ENCODE measurements at regions not wholly inside any gene's neighbourhood (a gene's known extent, or its start where the extent isn't known, plus 50 kb on each side); places are given as distances from the start of the nearest gene placed in this dataset.

DNA sequence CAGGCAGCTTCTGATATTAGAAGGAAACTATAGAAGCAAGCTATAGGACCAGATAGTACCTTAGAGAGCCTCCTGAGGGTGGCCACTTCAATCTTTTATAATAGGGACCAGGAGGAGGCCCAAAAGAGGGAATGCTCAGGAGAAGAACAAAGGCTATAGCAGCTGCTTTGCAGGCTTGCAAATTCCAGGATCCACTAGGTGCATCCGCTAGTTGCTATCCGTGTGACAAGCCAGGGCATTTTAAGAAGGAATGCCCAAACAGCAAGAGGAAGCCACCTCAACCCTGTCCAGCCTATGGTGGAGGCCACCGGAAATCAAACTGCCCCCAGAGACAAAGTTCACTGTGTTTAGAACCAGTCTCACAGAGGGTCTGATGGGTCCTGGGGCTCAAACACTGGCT is 192.6 kb upstream of the KIF2B start:
- TF ChIP-seq, protein P1, sequence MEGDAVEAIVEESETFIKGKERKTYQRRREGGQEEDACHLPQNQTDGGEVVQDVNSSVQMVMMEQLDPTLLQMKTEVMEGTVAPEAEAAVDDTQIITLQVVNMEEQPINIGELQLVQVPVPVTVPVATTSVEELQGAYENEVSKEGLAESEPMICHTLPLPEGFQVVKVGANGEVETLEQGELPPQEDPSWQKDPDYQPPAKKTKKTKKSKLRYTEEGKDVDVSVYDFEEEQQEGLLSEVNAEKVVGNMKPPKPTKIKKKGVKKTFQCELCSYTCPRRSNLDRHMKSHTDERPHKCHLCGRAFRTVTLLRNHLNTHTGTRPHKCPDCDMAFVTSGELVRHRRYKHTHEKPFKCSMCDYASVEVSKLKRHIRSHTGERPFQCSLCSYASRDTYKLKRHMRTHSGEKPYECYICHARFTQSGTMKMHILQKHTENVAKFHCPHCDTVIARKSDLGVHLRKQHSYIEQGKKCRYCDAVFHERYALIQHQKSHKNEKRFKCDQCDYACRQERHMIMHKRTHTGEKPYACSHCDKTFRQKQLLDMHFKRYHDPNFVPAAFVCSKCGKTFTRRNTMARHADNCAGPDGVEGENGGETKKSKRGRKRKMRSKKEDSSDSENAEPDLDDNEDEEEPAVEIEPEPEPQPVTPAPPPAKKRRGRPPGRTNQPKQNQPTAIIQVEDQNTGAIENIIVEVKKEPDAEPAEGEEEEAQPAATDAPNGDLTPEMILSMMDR (optimal IDR thresholded peaks at IDR 0.05 in 1 of 3, IDR thresholded peaks at IDR 0.05 in 1 of 3, conservative IDR thresholded peaks at IDR 0.05 in 1 of 3; ENCODE audit: extremely low read depth in 1 of 3, insufficient read depth in 2 of 3, low read length in 3 of 3): no peak
- TF ChIP-seq EZH2 (IDR thresholded peaks at IDR 0.05; ENCODE audit: low read length): no peak
